GM12878 (cell line): ENCODE measurements at regions not wholly inside any gene's neighbourhood (a gene's known extent, or its start where the extent isn't known, plus 50 kb on each side); places are given as distances from the start of the nearest gene placed in this dataset.

Experiments used
- ATAC-seq: fragments of 200-7000 bp; cut with Tn5 transposase; 3 replicates; pipeline ENCODE4 v1.9.1; 2020; ENCODE audit warnings: mild to moderate bottlenecking, moderate library complexity
- BruUV-seq: library from RNA; stranded (reverse); fragments of 400-500 nt; replicated peaks from 2 replicates; lab custom pipeline; 2021; lab: Mats Ljungman, UMichigan
- CTCF ChIA-PET: fragments of 300-600 bp; sonication (Branson Sonifier 250); formaldehyde crosslinking; extraction: SDS; loops from one replicate; lab custom pipeline; 2021; ENCODE audit warnings: inconsistent platforms; lab: Yijun Ruan, JAX
- POLR2A ChIA-PET: fragments of 350-600 bp; formaldehyde crosslinking; extraction: SDS; loops from one replicate; lab custom pipeline; 2021; ENCODE audit warnings: inconsistent platforms; lab: Charles Lee
- RAD21 ChIA-PET: fragments of 300-600 bp; sonication (Branson Sonifier 250); formaldehyde crosslinking; loops from one replicate; lab custom pipeline; 2023; ENCODE audit warnings: antibody characterized with exemption; ENCODE audit not compliant: unreplicated experiment; lab: Charles Lee
- SMC1A ChIA-PET: fragments of 300-600 bp; sonication (Branson Sonifier 250); formaldehyde crosslinking; loops from one replicate; lab custom pipeline; 2023; ENCODE audit not compliant: unreplicated experiment, uncharacterized antibody; lab: Charles Lee
- DNase-seq: peaks from one replicate; pipeline ENCODE4 v3.0.0-alpha.2; 2011; ENCODE audit warnings: low read depth, low spot score
- FAIRE-seq: peaks from 3 replicates; lab custom pipeline; 2011; peaks lifted over from hg19 to GRCh38; lab: Jason Lieb, UNC
- H2AFZ ChIP-seq: 2 replicates; pipeline ENCODE4 v1.6.0; 2011; ENCODE audit warnings: low read depth, low read length, control low read depth; ENCODE audit not compliant: control insufficient read depth
- H3K27ac ChIP-seq: 2 replicates; pipeline ENCODE4 v1.5.1; 2011; ENCODE audit warnings: control low read depth; ENCODE audit not compliant: control insufficient read depth, insufficient read depth
- H3K27me3 ChIP-seq, 2 experiments: replicated peaks in 1 of 2; 2 replicates each; pipeline versions ENCODE4 v1.6.0 to v1.6.1; 2011; ENCODE audit warnings: low read length in 1 of 2; ENCODE audit not compliant: control insufficient read depth in 2 of 2, insufficient read depth in 2 of 2
- H3K36me3 ChIP-seq, 2 experiments: 2 replicates each; pipeline ENCODE4 v1.5.1; 2011; ENCODE audit warnings: low read length in 1 of 2; ENCODE audit not compliant: control insufficient read depth in 2 of 2, insufficient read depth in 2 of 2
- H3K4me1 ChIP-seq: 2 replicates; pipeline ENCODE4 v1.6.1; 2011; ENCODE audit warnings: mild to moderate bottlenecking, low read length, moderate library complexity, mixed read lengths; ENCODE audit not compliant: control insufficient read depth, insufficient read depth
- H3K4me2 ChIP-seq: 2 replicates; pipeline ENCODE4 v1.6.0; 2011; ENCODE audit warnings: control low read depth; ENCODE audit not compliant: control insufficient read depth, insufficient read depth
- H3K4me3 ChIP-seq: fragments of 200-600 bp; sonication (generic); 2 replicates; pipeline ENCODE4 v1.5.1; 2016
- H3K79me2 ChIP-seq: 2 replicates; pipeline ENCODE4 v1.6.0; 2011; ENCODE audit warnings: low read length; ENCODE audit not compliant: control insufficient read depth, insufficient read depth
- H3K9ac ChIP-seq: 2 replicates; pipeline ENCODE4 v1.8.0; 2011; ENCODE audit warnings: low read length, control low read depth, mixed read lengths; ENCODE audit not compliant: control insufficient read depth, insufficient read depth
- H3K9me3 ChIP-seq: replicated peaks from 3 replicates; pipeline ENCODE4 v1.5.1; 2011; ENCODE audit warnings: mild to moderate bottlenecking, low read length; ENCODE audit not compliant: control insufficient read depth, insufficient read depth
- H4K20me1 ChIP-seq: 2 replicates; pipeline ENCODE4 v1.6.0; 2011; ENCODE audit not compliant: control insufficient read depth, insufficient read depth
- ASH2L ChIP-seq: fragments of 300-600, 200-600 bp; sonication (generic); IDR thresholded peaks from 2 replicates; pipeline ENCODE4 v1.6.1; 2017; ENCODE audit warnings: low read depth, mild to moderate bottlenecking, borderline replicate concordance
- BCL11A ChIP-seq: IDR thresholded peaks from 2 replicates; pipeline ENCODE4 v1.6.1; 2011; ENCODE audit warnings: low read depth, low read length
- EP300 ChIP-seq, 2 experiments: fragments of 150-350 bp in 1 of 2; IDR thresholded peaks; 2 replicates each; pipeline ENCODE4 v1.6.1; 2011 to 2012; ENCODE audit warnings: low read depth in 2 of 2, low read length in 2 of 2, borderline replicate concordance in 1 of 2, improper control_type of control experiment in 1 of 2, inconsistent platforms in 1 of 2; ENCODE audit not compliant: control insufficient read depth in 1 of 2
- ESRRA ChIP-seq: IDR thresholded peaks from 2 replicates; pipeline ENCODE4 v1.6.1; 2012; ENCODE audit warnings: mild to moderate bottlenecking, low read length, improper control_type of control experiment
- ETV6 ChIP-seq, 2 experiments: fragments of 450-650 bp in 1 of 2; IDR thresholded peaks in 1 of 2; conservative IDR thresholded peaks in 1 of 2; 2 replicates each; pipeline ENCODE4 v1.6.1; 2014; ENCODE audit warnings: antibody characterized with exemption in 1 of 2, borderline replicate concordance in 1 of 2, low read depth in 1 of 2, mild to moderate bottlenecking in 1 of 2, moderate library complexity in 1 of 2
- NFXL1 ChIP-seq: fragments of 450-650 bp; IDR thresholded peaks from 2 replicates; pipeline ENCODE4 v1.6.1; 2017; ENCODE audit warnings: antibody characterized with exemption, mild to moderate bottlenecking, borderline replicate concordance
- NR2C2 ChIP-seq: IDR thresholded peaks from 2 replicates; pipeline ENCODE4 v1.6.1; 2011; ENCODE audit warnings: borderline replicate concordance, low read depth; ENCODE audit not compliant: control insufficient read depth, insufficient read length
- RB1 ChIP-seq: fragments of 450-650 bp; formaldehyde crosslinking; IDR thresholded peaks from 2 replicates; pipeline ENCODE4 v1.6.1; 2017; ENCODE audit warnings: mild to moderate bottlenecking, borderline replicate concordance
- WGBS: methylation state at CpG from one replicate; pipeline ENCODE4 v1.1.6; 2016; ENCODE audit warnings: low lambda C conversion rate; ENCODE audit not compliant: insufficient replicate concordance, insufficient coverage; ENCODE audit errors: missing lambda C conversion rate; 5-methylcytosine and 5-hydroxymethylcytosine counted together
- in situ Hi-C: fragments of 300-500 bp; cut with MboI; formaldehyde crosslinking; loops from 9 replicates; pipeline ENCODE4 v1.14.3; 2018; ENCODE audit warnings: mixed read lengths
- intact Hi-C: fragments of 100-400 bp; cut with micrococcal nuclease; formaldehyde crosslinking; loops from one replicate; pipeline ENCODE4 v1.14.2; 2022; ENCODE audit not compliant: unreplicated experiment
- TF ChIP-seq, protein P1 (sequence below): fragments of 450-650 bp; IDR thresholded peaks from 2 replicates; pipeline ENCODE4 v1.6.1; 2017; ENCODE audit warnings: antibody characterized with exemption, mild to moderate bottlenecking, moderate library complexity
- TF ChIP-seq, protein P2 (sequence below): fragments of 450-650 bp; IDR thresholded peaks from 2 replicates; pipeline ENCODE4 v1.6.1; 2017; ENCODE audit warnings: mild to moderate bottlenecking, moderate library complexity
- TF ChIP-seq, protein P3 (sequence below): IDR thresholded peaks from 2 replicates; pipeline ENCODE4 v1.6.1; 2011; ENCODE audit warnings: mild to moderate bottlenecking, low read depth, low read length, moderate library complexity; ENCODE audit not compliant: insufficient replicate concordance
- TF ChIP-seq, protein P4 (sequence below): IDR thresholded peaks from 2 replicates; pipeline ENCODE4 v1.6.1; 2011; ENCODE audit warnings: low read depth, mild to moderate bottlenecking, low read length, moderate library complexity, borderline replicate concordance; ENCODE audit errors: extremely low read depth
- TF ChIP-seq, protein P5 (sequence below): IDR thresholded peaks from 2 replicates; pipeline ENCODE4 v1.6.1; 2012; ENCODE audit warnings: low read depth, low read length, improper control_type of control experiment

DNA sequence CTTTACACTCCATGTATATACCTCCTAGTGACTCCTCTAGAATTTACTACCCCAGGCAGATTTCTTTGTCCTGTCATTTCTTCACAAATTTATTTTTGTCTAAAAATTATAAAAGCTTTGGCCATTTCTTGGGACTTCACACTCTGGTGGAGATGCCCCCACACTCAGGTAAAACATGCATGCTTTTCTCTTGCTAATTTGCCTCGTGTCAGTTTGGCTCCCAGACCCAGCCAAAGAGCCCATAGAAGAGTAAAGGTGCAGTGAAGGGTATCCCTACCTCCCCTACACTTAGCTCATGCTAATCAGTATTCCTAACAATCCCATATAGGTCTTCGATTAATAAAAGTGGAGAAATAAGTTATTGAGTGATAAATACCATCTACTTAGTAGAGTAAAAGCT is 256.5 kb upstream of the KRR1 start:
- Histone ChIP-seq H3K4me1 (no peaks in the 10 kb centered on the region), H3K27ac (no peak overlapping the region), H3K36me3 (no peaks in the 10 kb centered on the region), H3K79me2 (no peaks in the 10 kb centered on the region), H4K20me1 (no peaks in the 10 kb centered on the region), H3K9ac (no peak overlapping the region), H3K9me3 (no peaks in the 10 kb centered on the region), H3K4me3 (no peak overlapping the region), H2AFZ (no peak overlapping the region), H3K27me3 (no peaks in the 10 kb centered on the region), H3K4me2 (no peak overlapping the region)
- intact Hi-C loops (no loop called here), in situ Hi-C loops (no loop called here)
- no TSS peak for BruUV-seq
- 23% methylated on average over 2 of the region's 2 CpGs for WGBS
- ATAC-seq (no peak), FAIRE-seq (no peak), DNase-seq (no peak)
- POLR2A ChIA-PET = interaction anchor here (0.6 kb wide), 1 partner anchor 24 kb away, joined by 3 read pairs; no protein-coding TSS in a partner anchor
- RAD21 ChIA-PET = interaction anchor here (1.0 to 1.8 kb wide), 2 partner anchors 123 to 263 kb away, joined by 3 to 4 read pairs; partner anchors contain the start of gene PHLDA1
- CTCF ChIA-PET = interaction anchor here (1.1 to 2.0 kb wide), 2 partner anchors 13 to 17 kb away, joined by 3 to 4 read pairs; no protein-coding TSS in a partner anchor
- SMC1A ChIA-PET = interaction anchor here (0.7 to 1.0 kb wide), 2 partner anchors 12 to 263 kb away, joined by 3 read pairs; no protein-coding TSS in a partner anchor
- TF ChIP-seq NFXL1 = no peak
- TF ChIP-seq, protein P1, sequence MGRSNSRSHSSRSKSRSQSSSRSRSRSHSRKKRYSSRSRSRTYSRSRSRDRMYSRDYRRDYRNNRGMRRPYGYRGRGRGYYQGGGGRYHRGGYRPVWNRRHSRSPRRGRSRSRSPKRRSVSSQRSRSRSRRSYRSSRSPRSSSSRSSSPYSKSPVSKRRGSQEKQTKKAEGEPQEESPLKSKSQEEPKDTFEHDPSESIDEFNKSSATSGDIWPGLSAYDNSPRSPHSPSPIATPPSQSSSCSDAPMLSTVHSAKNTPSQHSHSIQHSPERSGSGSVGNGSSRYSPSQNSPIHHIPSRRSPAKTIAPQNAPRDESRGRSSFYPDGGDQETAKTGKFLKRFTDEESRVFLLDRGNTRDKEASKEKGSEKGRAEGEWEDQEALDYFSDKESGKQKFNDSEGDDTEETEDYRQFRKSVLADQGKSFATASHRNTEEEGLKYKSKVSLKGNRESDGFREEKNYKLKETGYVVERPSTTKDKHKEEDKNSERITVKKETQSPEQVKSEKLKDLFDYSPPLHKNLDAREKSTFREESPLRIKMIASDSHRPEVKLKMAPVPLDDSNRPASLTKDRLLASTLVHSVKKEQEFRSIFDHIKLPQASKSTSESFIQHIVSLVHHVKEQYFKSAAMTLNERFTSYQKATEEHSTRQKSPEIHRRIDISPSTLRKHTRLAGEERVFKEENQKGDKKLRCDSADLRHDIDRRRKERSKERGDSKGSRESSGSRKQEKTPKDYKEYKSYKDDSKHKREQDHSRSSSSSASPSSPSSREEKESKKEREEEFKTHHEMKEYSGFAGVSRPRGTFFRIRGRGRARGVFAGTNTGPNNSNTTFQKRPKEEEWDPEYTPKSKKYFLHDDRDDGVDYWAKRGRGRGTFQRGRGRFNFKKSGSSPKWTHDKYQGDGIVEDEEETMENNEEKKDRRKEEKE = no peak
- TF ChIP-seq, protein P2, sequence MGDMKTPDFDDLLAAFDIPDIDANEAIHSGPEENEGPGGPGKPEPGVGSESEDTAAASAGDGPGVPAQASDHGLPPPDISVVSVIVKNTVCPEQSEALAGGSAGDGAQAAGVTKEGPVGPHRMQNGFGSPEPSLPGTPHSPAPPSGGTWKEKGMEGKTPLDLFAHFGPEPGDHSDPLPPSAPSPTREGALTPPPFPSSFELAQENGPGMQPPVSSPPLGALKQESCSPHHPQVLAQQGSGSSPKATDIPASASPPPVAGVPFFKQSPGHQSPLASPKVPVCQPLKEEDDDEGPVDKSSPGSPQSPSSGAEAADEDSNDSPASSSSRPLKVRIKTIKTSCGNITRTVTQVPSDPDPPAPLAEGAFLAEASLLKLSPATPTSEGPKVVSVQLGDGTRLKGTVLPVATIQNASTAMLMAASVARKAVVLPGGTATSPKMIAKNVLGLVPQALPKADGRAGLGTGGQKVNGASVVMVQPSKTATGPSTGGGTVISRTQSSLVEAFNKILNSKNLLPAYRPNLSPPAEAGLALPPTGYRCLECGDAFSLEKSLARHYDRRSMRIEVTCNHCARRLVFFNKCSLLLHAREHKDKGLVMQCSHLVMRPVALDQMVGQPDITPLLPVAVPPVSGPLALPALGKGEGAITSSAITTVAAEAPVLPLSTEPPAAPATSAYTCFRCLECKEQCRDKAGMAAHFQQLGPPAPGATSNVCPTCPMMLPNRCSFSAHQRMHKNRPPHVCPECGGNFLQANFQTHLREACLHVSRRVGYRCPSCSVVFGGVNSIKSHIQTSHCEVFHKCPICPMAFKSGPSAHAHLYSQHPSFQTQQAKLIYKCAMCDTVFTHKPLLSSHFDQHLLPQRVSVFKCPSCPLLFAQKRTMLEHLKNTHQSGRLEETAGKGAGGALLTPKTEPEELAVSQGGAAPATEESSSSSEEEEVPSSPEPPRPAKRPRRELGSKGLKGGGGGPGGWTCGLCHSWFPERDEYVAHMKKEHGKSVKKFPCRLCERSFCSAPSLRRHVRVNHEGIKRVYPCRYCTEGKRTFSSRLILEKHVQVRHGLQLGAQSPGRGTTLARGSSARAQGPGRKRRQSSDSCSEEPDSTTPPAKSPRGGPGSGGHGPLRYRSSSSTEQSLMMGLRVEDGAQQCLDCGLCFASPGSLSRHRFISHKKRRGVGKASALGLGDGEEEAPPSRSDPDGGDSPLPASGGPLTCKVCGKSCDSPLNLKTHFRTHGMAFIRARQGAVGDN = no peak
- TF ChIP-seq, protein P3, sequence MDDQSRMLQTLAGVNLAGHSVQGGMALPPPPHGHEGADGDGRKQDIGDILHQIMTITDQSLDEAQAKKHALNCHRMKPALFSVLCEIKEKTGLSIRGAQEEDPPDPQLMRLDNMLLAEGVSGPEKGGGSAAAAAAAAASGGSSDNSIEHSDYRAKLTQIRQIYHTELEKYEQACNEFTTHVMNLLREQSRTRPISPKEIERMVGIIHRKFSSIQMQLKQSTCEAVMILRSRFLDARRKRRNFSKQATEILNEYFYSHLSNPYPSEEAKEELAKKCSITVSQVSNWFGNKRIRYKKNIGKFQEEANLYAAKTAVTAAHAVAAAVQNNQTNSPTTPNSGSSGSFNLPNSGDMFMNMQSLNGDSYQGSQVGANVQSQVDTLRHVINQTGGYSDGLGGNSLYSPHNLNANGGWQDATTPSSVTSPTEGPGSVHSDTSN = no peak
- TF ChIP-seq, protein P4, sequence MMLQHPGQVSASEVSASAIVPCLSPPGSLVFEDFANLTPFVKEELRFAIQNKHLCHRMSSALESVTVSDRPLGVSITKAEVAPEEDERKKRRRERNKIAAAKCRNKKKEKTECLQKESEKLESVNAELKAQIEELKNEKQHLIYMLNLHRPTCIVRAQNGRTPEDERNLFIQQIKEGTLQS = no peak
- TF ChIP-seq NR2C2 = no peak
- TF ChIP-seq ASH2L = no peak
- TF ChIP-seq ETV6 (conservative IDR thresholded peaks at IDR 0.05 in 1 of 2, IDR thresholded peaks at IDR 0.05 in 1 of 2; ENCODE audit: borderline replicate concordance in 1 of 2, low read depth in 1 of 2) = no peak
- no peak for TF ChIP-seq RB1
- no peak for TF ChIP-seq ESRRA
- TF ChIP-seq, protein P5, sequence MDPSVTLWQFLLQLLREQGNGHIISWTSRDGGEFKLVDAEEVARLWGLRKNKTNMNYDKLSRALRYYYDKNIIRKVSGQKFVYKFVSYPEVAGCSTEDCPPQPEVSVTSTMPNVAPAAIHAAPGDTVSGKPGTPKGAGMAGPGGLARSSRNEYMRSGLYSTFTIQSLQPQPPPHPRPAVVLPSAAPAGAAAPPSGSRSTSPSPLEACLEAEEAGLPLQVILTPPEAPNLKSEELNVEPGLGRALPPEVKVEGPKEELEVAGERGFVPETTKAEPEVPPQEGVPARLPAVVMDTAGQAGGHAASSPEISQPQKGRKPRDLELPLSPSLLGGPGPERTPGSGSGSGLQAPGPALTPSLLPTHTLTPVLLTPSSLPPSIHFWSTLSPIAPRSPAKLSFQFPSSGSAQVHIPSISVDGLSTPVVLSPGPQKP = no peak
- TF ChIP-seq EP300 (IDR thresholded peaks at IDR 0.05; ENCODE audit: borderline replicate concordance in 1 of 2, control insufficient read depth in 1 of 2, low read depth in 2 of 2, low read length in 2 of 2) = no peak
- TF ChIP-seq BCL11A = no peak
